ENCODE measurements at regions not wholly inside any gene's neighbourhood (a gene's known extent, or its start where the extent isn't known, plus 50 kb on each side); places are given as distances from the start of the nearest gene placed in this dataset.

GRCh38 chr16:54719624-54720023 is 211.0 kb upstream of the IRX5 start:
- H3K4me3 ChIP-seq (ENCODE audit: low read depth, low read length) = no peak overlapping the region
- TF ChIP-seq CTCF (IDR thresholded peaks at IDR 0.05; ENCODE audit: low read depth, low read length) = no peak

- no peak overlapping the region for H3K4me3 ChIP-seq (ENCODE audit: low read depth, low read length)
- no peak for TF ChIP-seq CTCF (IDR thresholded peaks at IDR 0.05; ENCODE audit: low read depth, low read length)
Observed at GRCh38 chr16:54718376-54718775, 212.3 kb upstream of the IRX5 start.

- no peak overlapping the region for H3K4me3 ChIP-seq (ENCODE audit: low read depth, low read length)
- TF ChIP-seq CTCF (IDR thresholded peaks at IDR 0.05; ENCODE audit: low read depth, low read length) = no peak
Observed at GRCh38 chr16:54715011-54715410, 215.7 kb upstream of the IRX5 start.

- TF ChIP-seq CTCF (IDR thresholded peaks at IDR 0.05; ENCODE audit: low read depth, low read length) = no peak
- H3K4me3 ChIP-seq (ENCODE audit: low read depth, low read length) = no peak overlapping the region
Observed at GRCh38 chr16:54712866-54713265, 217.8 kb upstream of the IRX5 start.

- TF ChIP-seq CTCF (IDR thresholded peaks at IDR 0.05; ENCODE audit: low read depth, low read length) = no peak
- H3K4me3 ChIP-seq (ENCODE audit: low read depth, low read length) = no peak overlapping the region
Observed at GRCh38 chr16:54707813-54708212, 222.9 kb upstream of the IRX5 start.

- H3K4me3 ChIP-seq (ENCODE audit: low read depth, low read length) = no peak overlapping the region
- TF ChIP-seq CTCF (IDR thresholded peaks at IDR 0.05; ENCODE audit: low read depth, low read length) = no peak
Observed at GRCh38 chr16:54706406-54706805, 224.3 kb upstream of the IRX5 start.

GRCh38 chr16:54703339-54703738 is 227.3 kb upstream of the IRX5 start:
- no peak overlapping the region for H3K4me3 ChIP-seq (ENCODE audit: low read depth, low read length)

More at GRCh38 chr16:54703339-54703738, 227.3 kb upstream of the IRX5 start:
- TF ChIP-seq CTCF (IDR thresholded peaks at IDR 0.05; ENCODE audit: low read depth, low read length) = no peak

Data from WI38 (cell line).